ENCODE measurements at regions not wholly inside any gene's neighbourhood (a gene's known extent, or its start where the extent isn't known, plus 50 kb on each side); places are given as distances from the start of the nearest gene placed in this dataset.

DNA sequence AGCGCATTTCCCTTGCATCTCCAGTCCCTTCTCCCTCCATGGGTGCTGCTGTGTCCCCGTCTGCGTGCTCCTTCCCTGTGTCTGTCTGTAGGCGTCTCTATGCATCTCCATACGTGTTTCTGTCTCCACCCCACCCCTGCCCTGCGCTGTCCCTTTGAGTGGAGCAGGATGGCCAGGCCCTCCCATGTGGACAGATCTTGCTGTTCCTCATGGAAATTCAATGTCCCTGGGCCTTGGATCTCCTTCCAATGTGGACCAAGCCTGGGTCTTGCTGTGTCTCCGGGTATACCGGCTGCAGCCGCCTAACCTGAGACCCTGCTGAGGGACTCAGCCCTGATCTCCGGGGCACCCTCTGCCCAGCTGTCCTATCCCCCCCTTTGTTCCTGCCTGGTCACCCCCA lies 172.7 kb downstream of the BMP7 start:
- H3K36me3 ChIP-seq (ENCODE audit: insufficient read depth, low read length): no peaks in the 10 kb centered on the region
- no peak overlapping the region for H3K9ac ChIP-seq (ENCODE audit: low read length)
- H3K4me2 ChIP-seq (ENCODE audit: low read length): no peak overlapping the region
- H3K27me3 ChIP-seq (ENCODE audit: insufficient read depth, low read depth, low read length): no peaks in the 10 kb centered on the region
- H2AFZ ChIP-seq (ENCODE audit: low read depth, low read length): no peak overlapping the region
- no peak overlapping the region for H3K4me3 ChIP-seq (ENCODE audit: low read length)
- no peaks in the 10 kb centered on the region for H3K79me2 ChIP-seq (replicated peaks; ENCODE audit: insufficient read depth, low read length)
- H3K9me2 ChIP-seq (ENCODE audit: insufficient read depth, low read length): no peaks in the 10 kb centered on the region
- no peak overlapping the region for H3K27ac ChIP-seq (ENCODE audit: low read length)
- no peaks in the 10 kb centered on the region for H4K20me1 ChIP-seq (ENCODE audit: insufficient read depth)
- TF ChIP-seq SMC3 (conservative IDR thresholded peaks at IDR 0.05; ENCODE audit: poor library complexity) (no peak), EP300 (conservative IDR thresholded peaks at IDR 0.05; ENCODE audit: poor library complexity, severe bottlenecking) (no peak), EZH2 (IDR thresholded peaks at IDR 0.05; ENCODE audit: borderline replicate concordance, insufficient read depth, low read length, poor library complexity, severe bottlenecking) (no peak), TAF1 (IDR thresholded peaks at IDR 0.05; ENCODE audit: low read depth) (no peak), POLR2AphosphoS5 (IDR thresholded peaks at IDR 0.05) (no peak), RAD21 (conservative IDR thresholded peaks at IDR 0.05) (no peak), MXI1 (conservative IDR thresholded peaks at IDR 0.05; ENCODE audit: poor library complexity, severe bottlenecking) (no peak)
- TF ChIP-seq, protein P1, sequence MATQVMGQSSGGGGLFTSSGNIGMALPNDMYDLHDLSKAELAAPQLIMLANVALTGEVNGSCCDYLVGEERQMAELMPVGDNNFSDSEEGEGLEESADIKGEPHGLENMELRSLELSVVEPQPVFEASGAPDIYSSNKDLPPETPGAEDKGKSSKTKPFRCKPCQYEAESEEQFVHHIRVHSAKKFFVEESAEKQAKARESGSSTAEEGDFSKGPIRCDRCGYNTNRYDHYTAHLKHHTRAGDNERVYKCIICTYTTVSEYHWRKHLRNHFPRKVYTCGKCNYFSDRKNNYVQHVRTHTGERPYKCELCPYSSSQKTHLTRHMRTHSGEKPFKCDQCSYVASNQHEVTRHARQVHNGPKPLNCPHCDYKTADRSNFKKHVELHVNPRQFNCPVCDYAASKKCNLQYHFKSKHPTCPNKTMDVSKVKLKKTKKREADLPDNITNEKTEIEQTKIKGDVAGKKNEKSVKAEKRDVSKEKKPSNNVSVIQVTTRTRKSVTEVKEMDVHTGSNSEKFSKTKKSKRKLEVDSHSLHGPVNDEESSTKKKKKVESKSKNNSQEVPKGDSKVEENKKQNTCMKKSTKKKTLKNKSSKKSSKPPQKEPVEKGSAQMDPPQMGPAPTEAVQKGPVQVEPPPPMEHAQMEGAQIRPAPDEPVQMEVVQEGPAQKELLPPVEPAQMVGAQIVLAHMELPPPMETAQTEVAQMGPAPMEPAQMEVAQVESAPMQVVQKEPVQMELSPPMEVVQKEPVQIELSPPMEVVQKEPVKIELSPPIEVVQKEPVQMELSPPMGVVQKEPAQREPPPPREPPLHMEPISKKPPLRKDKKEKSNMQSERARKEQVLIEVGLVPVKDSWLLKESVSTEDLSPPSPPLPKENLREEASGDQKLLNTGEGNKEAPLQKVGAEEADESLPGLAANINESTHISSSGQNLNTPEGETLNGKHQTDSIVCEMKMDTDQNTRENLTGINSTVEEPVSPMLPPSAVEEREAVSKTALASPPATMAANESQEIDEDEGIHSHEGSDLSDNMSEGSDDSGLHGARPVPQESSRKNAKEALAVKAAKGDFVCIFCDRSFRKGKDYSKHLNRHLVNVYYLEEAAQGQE (IDR thresholded peaks at IDR 0.05; ENCODE audit: borderline replicate concordance): no peak
- TF ChIP-seq, protein P2, sequence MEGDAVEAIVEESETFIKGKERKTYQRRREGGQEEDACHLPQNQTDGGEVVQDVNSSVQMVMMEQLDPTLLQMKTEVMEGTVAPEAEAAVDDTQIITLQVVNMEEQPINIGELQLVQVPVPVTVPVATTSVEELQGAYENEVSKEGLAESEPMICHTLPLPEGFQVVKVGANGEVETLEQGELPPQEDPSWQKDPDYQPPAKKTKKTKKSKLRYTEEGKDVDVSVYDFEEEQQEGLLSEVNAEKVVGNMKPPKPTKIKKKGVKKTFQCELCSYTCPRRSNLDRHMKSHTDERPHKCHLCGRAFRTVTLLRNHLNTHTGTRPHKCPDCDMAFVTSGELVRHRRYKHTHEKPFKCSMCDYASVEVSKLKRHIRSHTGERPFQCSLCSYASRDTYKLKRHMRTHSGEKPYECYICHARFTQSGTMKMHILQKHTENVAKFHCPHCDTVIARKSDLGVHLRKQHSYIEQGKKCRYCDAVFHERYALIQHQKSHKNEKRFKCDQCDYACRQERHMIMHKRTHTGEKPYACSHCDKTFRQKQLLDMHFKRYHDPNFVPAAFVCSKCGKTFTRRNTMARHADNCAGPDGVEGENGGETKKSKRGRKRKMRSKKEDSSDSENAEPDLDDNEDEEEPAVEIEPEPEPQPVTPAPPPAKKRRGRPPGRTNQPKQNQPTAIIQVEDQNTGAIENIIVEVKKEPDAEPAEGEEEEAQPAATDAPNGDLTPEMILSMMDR (IDR thresholded peaks at IDR 0.05; ENCODE audit: poor library complexity, severe bottlenecking): no peak
- no peaks in the 10 kb centered on the region for H3F3A ChIP-seq (ENCODE audit: insufficient read depth, low read length, poor library complexity, severe bottlenecking)
- H3K9me3 ChIP-seq (ENCODE audit: low read length): no peaks in the 10 kb centered on the region

DNA sequence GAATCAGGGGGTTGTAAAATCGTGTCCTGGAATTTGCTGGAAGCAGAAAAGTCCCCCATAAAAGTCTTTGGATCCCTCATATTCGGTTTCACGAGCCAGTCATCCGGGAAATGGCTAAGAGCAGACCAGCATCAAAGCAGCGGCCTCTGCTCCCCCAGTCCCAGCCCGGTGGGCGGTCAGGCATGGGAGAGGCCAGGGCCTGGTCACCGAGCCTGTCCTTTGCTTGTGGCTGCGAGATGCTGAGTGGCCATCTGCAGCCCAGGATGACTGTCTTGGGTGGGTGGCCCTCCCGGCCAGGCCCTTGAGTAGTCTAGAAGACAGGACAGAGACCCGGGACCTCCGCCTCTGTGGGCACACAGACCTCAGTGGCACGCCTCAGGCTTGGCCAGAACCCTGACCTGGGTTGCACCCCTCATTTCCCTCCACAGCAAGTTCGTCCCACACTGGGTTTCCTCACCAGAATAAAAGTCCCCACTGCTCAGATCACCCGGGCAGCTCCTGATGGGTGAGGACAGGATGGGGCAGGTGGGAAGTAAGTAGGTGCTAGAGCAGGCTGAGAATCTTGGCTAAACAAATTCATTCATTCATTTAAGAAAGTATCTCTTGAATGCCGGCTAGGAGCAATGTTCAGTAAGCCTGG lies 172.1 kb downstream of the BMP7 start:
- TF ChIP-seq SMC3 (conservative IDR thresholded peaks at IDR 0.05; ENCODE audit: poor library complexity) (no peak), MXI1 (conservative IDR thresholded peaks at IDR 0.05; ENCODE audit: poor library complexity, severe bottlenecking) (no peak), TAF1 (IDR thresholded peaks at IDR 0.05; ENCODE audit: low read depth) (no peak), RAD21 (conservative IDR thresholded peaks at IDR 0.05) (no peak)

More for the DNA sequence above, 172.1 kb downstream of the BMP7 start:
- Histone ChIP-seq H4K20me1 (ENCODE audit: insufficient read depth) (no peaks in the 10 kb centered on the region), H3F3A (ENCODE audit: insufficient read depth, low read length, poor library complexity, severe bottlenecking) (no peaks in the 10 kb centered on the region), H3K27ac (ENCODE audit: low read length) (no peak overlapping the region), H2AFZ (ENCODE audit: low read depth, low read length) (no peak overlapping the region), H3K4me3 (ENCODE audit: low read length) (no peak overlapping the region), H3K79me2 (replicated peaks; ENCODE audit: insufficient read depth, low read length) (no peaks in the 10 kb centered on the region), H3K9me3 (ENCODE audit: low read length) (no peaks in the 10 kb centered on the region), H3K4me2 (ENCODE audit: low read length) (no peak overlapping the region), H3K27me3 (ENCODE audit: insufficient read depth, low read depth, low read length) (no peaks in the 10 kb centered on the region), H3K9ac (ENCODE audit: low read length) (no peak overlapping the region), H3K36me3 (ENCODE audit: insufficient read depth, low read length) (no peaks in the 10 kb centered on the region), H3K9me2 (ENCODE audit: insufficient read depth, low read length) (no peaks in the 10 kb centered on the region)
